Immature natural killer cell (primary cell): ENCODE measurements at regions not wholly inside any gene's neighbourhood (a gene's known extent, or its start where the extent isn't known, plus 50 kb on each side); places are given as distances from the start of the nearest gene placed in this dataset.

Source experiments
- DNase-seq, 3 donors: peaks; one replicate each; pipeline ENCODE4 v3.0.0; 2022; ENCODE audit warnings: mixed read lengths in 1 of 3
- H3K27ac Mint-ChIP-seq, 6 donors: one replicate each; pipeline ENCODE4 v1.8.0; 2020; ENCODE audit warnings: mixed read lengths in 6 of 6, mild to moderate bottlenecking in 5 of 6, inconsistent platforms in 4 of 6, moderate library complexity in 3 of 6
- H3K27me3 Mint-ChIP-seq, 3 donors: one replicate each; pipeline ENCODE4 v1.8.0; 2020 to 2021; ENCODE audit warnings: low read depth in 3 of 3, mild to moderate bottlenecking in 3 of 3, mixed read lengths in 3 of 3, moderate library complexity in 3 of 3, inconsistent platforms in 1 of 3
- H3K36me3 Mint-ChIP-seq, 3 donors: one replicate each; pipeline ENCODE4 v1.8.0; 2020; ENCODE audit warnings: mixed read lengths in 3 of 3, inconsistent platforms in 2 of 3, mild to moderate bottlenecking in 2 of 3
- H3K4me1 Mint-ChIP-seq, 2 donors: one replicate each; pipeline ENCODE4 v1.8.0; 2020; ENCODE audit warnings: inconsistent platforms in 2 of 2, mild to moderate bottlenecking in 2 of 2, mixed read lengths in 2 of 2, moderate library complexity in 1 of 2
- H3K4me3 Mint-ChIP-seq, 5 donors: one replicate each; pipeline ENCODE4 v1.8.0; 2020; ENCODE audit warnings: mild to moderate bottlenecking in 5 of 5, mixed read lengths in 5 of 5, inconsistent platforms in 3 of 5, moderate library complexity in 3 of 5
- H3K9me3 Mint-ChIP-seq, 6 donors: one replicate each; pipeline ENCODE4 v1.8.0; 2020; ENCODE audit warnings: mild to moderate bottlenecking in 6 of 6, mixed read lengths in 6 of 6, inconsistent platforms in 4 of 6, moderate library complexity in 3 of 6

GRCh38 chr5:17434982-17435381 lies 63.0 kb upstream of the TAF11L2 start:
- peaks cover 12 to 20% of the 10 kb centered on the region in 2 donors for H3K4me1 Mint-ChIP-seq
- H3K27me3 Mint-ChIP-seq: peaks cover 0 to 2% (median 0%) of the 10 kb centered on the region in 3 donors
- H3K27ac Mint-ChIP-seq: no peak overlapping the region
- peaks cover 9 to 43% (median 12%) of the 10 kb centered on the region in 6 donors for H3K9me3 Mint-ChIP-seq
- no peak for DNase-seq
- H3K4me3 Mint-ChIP-seq: no peak overlapping the region
- peaks cover 0 to 4% (median under 1%) of the 10 kb centered on the region in 3 donors for H3K36me3 Mint-ChIP-seq

GRCh38 chr5:17436350-17436749 lies 61.7 kb upstream of the TAF11L2 start:
- Mint-ChIP-seq H3K4me3 (peak overlapping the region; percentile 12 to 61 (median 56)), H3K27ac (no peak overlapping the region), H3K27me3 (peaks cover 0 to 2% (median 0%) of the 10 kb centered on the region in 3 donors), H3K9me3 (peaks cover 9 to 47% (median 15%) of the 10 kb centered on the region in 6 donors), H3K36me3 (peaks cover 0 to 5% (median 4%) of the 10 kb centered on the region in 3 donors), H3K4me1 (peaks cover 12 to 20% of the 10 kb centered on the region in 2 donors)
- no peak for DNase-seq

- Mint-ChIP-seq H3K4me3 (peak overlapping the region; percentile 12 to 61 (median 56)), H3K27me3 (peaks cover 0 to 2% (median 0%) of the 10 kb centered on the region in 3 donors), H3K27ac (peak overlapping the region in 2 of 6 donors; percentile 11 to 15), H3K9me3 (peaks cover 9 to 49% (median 15%) of the 10 kb centered on the region in 6 donors), H3K36me3 (peaks cover 0 to 5% (median 4%) of the 10 kb centered on the region in 3 donors), H3K4me1 (peaks cover 12 to 20% of the 10 kb centered on the region in 2 donors)
- DNase-seq: no peak
Measured at GRCh38 chr5:17436761-17437221, 61.2 kb upstream of the TAF11L2 start.

- no peak overlapping the region for H3K4me3 Mint-ChIP-seq
- peaks cover 9 to 57% (median 16%) of the 10 kb centered on the region in 6 donors for H3K9me3 Mint-ChIP-seq
- peaks cover 0 to 2% (median 0%) of the 10 kb centered on the region in 3 donors for H3K27me3 Mint-ChIP-seq
- no peak overlapping the region for H3K27ac Mint-ChIP-seq
- peaks cover 0 to 5% (median 4%) of the 10 kb centered on the region in 3 donors for H3K36me3 Mint-ChIP-seq
- DNase-seq: no peak
- H3K4me1 Mint-ChIP-seq: peaks cover 12 to 20% of the 10 kb centered on the region in 2 donors
Measured at GRCh38 chr5:17438027-17438426, 60.0 kb upstream of the TAF11L2 start.

- peaks cover 12 to 20% of the 10 kb centered on the region in 2 donors for H3K4me1 Mint-ChIP-seq
- H3K27me3 Mint-ChIP-seq: peaks cover 0 to 1% (median 0%) of the 10 kb centered on the region in 3 donors
- peaks cover 0 to 5% (median 4%) of the 10 kb centered on the region in 3 donors for H3K36me3 Mint-ChIP-seq
- H3K27ac Mint-ChIP-seq: no peak overlapping the region
- no peak overlapping the region for H3K4me3 Mint-ChIP-seq
- DNase-seq: no peak
- H3K9me3 Mint-ChIP-seq: peaks cover 11 to 57% (median 23%) of the 10 kb centered on the region in 6 donors
Measured at GRCh38 chr5:17439956-17440355, 58.1 kb upstream of the TAF11L2 start.

GRCh38 chr5:17440766-17441165 lies 57.3 kb upstream of the TAF11L2 start:
- Mint-ChIP-seq H3K36me3 (peaks cover 0 to 5% (median 4%) of the 10 kb centered on the region in 3 donors), H3K4me1 (peaks cover 12 to 16% of the 10 kb centered on the region in 2 donors), H3K27ac (no peak overlapping the region), H3K27me3 (peaks cover 0 to 1% (median 0%) of the 10 kb centered on the region in 3 donors), H3K4me3 (no peak overlapping the region), H3K9me3 (peaks cover 9 to 52% (median 21%) of the 10 kb centered on the region in 6 donors)
- DNase-seq: no peak

- H3K9me3 Mint-ChIP-seq: peaks cover 7 to 52% (median 21%) of the 10 kb centered on the region in 6 donors
- peaks cover 0 to 5% (median 4%) of the 10 kb centered on the region in 3 donors for H3K36me3 Mint-ChIP-seq
- H3K27ac Mint-ChIP-seq: no peak overlapping the region
- peaks cover 7 to 10% of the 10 kb centered on the region in 2 donors for H3K4me1 Mint-ChIP-seq
- DNase-seq: no peak
- H3K27me3 Mint-ChIP-seq: peaks cover 0 to 1% (median 0%) of the 10 kb centered on the region in 3 donors
- no peak overlapping the region for H3K4me3 Mint-ChIP-seq
Measured at GRCh38 chr5:17441351-17441750, 56.7 kb upstream of the TAF11L2 start.

GRCh38 chr5:17443333-17444130 lies 54.5 kb upstream of the TAF11L2 start:
- Mint-ChIP-seq H3K4me3 (peak overlapping the region in 1 of 5 donors; percentile 31), H3K27ac (no peak overlapping the region)
- DNase-seq: no peak

GRCh38 chr5:17444496-17444895 lies 53.5 kb upstream of the TAF11L2 start:
- Mint-ChIP-seq H3K4me3 (no peak overlapping the region), H3K27ac (no peak overlapping the region), H3K27me3 (peaks cover 0 to 1% (median 0%) of the 10 kb centered on the region in 3 donors), H3K9me3 (peaks cover 7 to 42% (median 17%) of the 10 kb centered on the region in 6 donors), H3K36me3 (peaks cover 0 to 5% (median 0%) of the 10 kb centered on the region in 3 donors), H3K4me1 (no peaks in the 10 kb centered on the region)
- no peak for DNase-seq

More at GRCh38 chr5:17443333-17444130, 54.5 kb upstream of the TAF11L2 start:
- Mint-ChIP-seq H3K27me3 (peaks cover 0 to 1% (median 0%) of the 10 kb centered on the region in 3 donors), H3K36me3 (peaks cover 0 to 5% (median 0%) of the 10 kb centered on the region in 3 donors), H3K4me1 (no peaks in the 10 kb centered on the region), H3K9me3 (peaks cover 7 to 37% (median 17%) of the 10 kb centered on the region in 6 donors)

- Mint-ChIP-seq H3K9me3 (peaks cover 7 to 36% (median 14%) of the 10 kb centered on the region in 6 donors), H3K27ac (no peak overlapping the region), H3K4me3 (no peak overlapping the region), H3K4me1 (no peaks in the 10 kb centered on the region), H3K27me3 (peaks cover 0 to 1% (median 0%) of the 10 kb centered on the region in 3 donors), H3K36me3 (peaks cover 0 to 3% (median 0%) of the 10 kb centered on the region in 3 donors)
- DNase-seq: no peak
Measured at GRCh38 chr5:17445185-17445584, 52.8 kb upstream of the TAF11L2 start.
